ENCODE measurements at regions not wholly inside any gene's neighbourhood (a gene's known extent, or its start where the extent isn't known, plus 50 kb on each side); places are given as distances from the start of the nearest gene placed in this dataset.

DNA sequence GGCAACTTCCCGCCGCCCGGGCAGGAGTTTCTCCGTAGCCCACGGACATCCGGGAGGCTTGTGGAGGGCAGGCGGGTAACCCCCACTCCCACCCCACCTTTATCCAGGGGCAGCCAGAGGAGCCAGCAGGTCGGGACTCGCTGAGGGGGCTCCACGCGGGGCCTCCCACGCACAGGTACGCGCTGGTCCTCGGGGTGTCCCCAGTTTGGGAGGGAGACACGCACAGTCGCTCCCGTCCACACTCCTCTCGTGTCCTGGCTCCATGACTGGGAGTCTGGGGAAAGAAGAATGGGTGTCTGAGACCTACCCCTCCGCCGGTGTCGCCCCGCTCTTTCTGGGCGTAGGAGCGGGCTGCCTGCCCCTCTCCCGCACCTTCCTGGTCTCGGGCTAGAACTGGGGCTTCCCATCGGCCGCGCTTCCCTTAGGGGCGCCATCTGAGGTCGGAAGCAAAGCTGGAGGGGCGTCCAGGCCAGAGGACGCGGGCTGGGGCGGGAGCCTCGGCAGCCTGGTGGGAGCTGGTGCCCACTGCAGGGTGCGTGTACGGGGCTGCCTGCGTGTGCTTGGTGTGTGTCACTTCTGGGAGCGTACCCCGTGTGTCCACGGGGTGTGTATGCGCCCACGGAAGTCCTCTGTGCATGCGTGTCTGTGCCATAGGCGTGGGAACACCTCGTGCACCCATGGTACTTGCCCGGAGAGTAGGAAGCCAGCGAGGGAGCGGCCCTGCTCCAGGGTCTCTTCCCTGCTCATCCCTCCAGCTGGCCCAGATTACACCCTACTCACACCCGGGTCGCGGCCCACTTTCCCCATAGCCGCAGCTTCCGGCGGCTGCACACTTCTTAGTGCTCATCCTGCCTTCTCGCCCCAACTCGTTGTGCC is 73.0 kb upstream of the LEP start:
- no peak for DNase-seq (ENCODE audit: low spot score)

DNA sequence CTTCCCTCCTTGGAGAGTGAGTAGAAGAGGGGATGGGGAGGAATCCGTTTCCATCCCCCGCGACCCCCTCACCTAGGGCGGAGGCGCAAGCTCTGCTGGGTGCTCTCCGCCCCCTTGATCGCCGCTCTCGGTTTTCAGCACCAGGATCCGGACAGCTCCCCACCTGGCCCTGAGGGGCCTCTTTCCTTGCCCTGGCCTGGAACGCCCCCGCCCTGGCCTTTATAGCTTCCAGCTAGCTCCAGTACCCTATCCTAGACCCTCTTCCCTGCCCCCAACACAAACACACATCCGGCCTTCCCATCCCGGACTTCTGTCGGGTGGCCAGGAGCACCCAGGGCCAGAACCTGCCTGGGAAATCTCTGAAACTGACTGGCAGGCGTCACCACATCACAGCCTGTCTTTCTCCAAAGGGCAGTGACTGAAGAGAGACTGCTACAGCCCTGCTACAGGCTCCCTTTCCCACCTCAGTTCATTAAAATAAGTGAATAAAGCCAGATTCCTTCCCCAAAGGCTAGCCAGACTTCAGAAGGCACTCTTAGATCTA is 72.3 kb upstream of the LEP start:
- DNase-seq (ENCODE audit: low spot score) = peak; percentile 75

DNA sequence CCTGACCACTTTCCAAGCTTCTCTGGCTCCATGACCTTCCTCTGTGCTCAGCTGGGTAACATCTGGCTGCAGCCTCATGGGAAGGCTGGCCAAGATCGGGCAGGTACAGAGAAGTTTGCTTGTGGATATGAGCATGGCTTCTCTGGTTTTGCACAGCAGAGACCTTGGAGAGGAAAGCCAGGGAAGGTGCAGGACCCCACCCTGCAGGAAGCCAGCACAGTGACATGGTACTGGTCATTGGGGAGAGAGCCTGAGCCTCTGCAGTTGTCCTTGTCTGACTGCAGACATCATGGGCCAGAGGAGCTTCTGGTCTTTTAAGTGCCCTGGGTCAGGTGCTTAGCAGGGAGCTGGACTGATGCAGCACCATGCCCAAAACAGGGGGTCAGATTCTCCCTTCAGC is 70.6 kb upstream of the LEP start:
- no peak for DNase-seq (ENCODE audit: low spot score)

DNA sequence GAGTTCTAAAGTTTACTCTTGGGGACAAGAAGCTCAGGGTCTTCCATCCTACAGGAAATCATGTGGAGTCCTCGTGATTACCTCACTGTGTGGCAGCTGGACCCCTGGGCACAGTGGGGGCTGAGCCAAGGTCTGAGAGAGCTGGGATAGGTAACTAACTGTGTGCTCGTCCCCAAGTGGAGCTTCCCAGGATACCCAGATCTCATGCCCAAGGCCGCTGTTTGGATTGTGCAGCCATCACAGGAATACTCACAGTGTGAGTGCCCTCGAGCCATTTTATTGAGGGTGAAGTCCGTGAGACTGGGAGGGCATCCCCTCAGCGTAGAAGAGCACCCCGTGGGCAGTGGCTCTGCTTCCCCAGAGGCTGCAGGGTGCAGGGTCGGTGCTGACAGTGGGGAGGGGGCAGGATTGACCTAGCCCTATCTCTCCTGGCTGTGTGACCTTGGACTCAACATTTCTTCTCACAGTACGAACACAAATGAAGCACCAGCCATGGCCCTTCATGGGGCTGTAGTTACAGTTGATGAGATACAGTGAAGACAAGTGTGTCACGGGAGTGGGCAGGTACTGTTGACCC is 69.6 kb upstream of the LEP start:
- no peak for DNase-seq (ENCODE audit: low spot score)

DNA sequence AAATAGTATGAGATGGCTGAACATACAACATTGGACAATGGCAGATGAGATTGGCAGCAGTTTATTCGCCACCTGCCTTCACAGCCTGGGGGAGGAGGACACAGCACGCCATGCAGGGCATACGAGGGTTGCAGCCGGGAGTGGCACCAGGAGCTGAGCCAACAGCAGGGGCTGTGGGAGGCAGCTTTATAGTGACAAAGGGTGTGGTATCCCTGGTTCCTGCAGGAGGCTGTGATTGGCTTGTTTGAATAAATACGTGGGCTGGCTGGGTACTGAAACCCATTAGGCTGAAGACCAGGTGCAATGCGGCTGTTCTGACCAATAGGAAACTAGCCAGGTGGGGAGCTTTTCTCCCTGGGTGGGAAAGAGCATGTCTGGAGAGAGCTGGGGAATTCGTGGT is 68.9 kb upstream of the LEP start:
- DNase-seq (ENCODE audit: low spot score) = no peak

DNA sequence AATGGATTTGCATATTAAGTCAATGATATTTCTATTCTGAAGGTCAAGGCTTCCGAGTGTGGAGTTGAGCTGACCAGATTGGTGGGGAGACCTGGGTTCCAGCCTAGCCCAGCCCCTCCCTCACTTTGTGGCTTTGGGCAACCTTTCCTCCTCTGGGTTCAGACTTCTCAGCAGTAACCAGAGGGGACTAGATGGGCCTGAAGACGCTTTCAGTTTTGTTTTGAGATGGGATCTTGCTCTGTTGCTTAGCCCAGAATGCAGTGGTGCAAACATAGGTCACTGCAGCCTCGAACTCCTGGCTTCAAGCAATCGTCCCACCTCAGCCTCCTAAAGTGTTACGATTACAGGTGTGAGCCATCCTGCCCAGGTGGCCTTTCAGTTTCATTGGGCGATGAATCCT is 68.1 kb upstream of the LEP start:
- no peak for DNase-seq (ENCODE audit: low spot score)

DNA sequence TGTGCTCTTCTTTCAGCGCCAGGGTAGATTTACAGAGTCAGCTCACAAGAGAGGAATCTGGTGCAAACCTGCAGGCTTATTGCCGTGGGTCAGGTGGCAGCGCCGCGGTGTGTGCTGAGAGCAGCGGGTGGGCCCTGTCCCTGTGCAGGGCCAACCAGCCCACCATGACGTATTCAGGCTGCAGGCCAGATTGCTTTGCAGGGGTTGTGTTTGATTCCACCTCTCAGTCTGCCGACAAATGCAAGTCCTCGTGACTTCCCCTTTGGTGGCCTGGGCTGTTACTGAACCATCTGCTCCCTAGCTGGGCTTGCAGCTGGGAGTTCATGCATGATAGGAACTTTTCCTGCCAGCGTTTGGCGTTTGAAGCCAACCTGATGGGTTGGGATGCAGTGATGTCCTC is 66.7 kb upstream of the LEP start:
- no peak for DNase-seq (ENCODE audit: low spot score)

DNA sequence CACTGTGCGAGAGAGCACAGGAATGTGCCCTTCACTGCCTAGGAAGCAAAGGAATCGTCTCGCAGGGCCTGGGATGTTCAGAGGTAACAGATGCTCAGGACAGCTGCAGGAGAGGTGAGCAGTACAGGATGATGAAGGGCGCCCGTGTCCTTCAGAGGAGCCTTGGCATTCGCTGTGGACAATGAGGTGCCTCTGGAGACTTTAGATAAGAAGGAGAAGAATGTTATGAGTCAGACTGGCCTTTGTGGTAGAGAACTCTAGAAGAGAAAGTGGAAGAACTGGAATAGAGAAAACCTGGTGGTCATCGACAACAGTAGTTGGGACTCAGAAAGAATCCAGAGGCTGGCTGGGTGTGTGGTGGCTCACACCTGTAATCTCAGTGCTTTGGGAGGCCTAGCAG is 64.4 kb upstream of the LEP start:
- no peak for DNase-seq (ENCODE audit: low spot score)

DNA sequence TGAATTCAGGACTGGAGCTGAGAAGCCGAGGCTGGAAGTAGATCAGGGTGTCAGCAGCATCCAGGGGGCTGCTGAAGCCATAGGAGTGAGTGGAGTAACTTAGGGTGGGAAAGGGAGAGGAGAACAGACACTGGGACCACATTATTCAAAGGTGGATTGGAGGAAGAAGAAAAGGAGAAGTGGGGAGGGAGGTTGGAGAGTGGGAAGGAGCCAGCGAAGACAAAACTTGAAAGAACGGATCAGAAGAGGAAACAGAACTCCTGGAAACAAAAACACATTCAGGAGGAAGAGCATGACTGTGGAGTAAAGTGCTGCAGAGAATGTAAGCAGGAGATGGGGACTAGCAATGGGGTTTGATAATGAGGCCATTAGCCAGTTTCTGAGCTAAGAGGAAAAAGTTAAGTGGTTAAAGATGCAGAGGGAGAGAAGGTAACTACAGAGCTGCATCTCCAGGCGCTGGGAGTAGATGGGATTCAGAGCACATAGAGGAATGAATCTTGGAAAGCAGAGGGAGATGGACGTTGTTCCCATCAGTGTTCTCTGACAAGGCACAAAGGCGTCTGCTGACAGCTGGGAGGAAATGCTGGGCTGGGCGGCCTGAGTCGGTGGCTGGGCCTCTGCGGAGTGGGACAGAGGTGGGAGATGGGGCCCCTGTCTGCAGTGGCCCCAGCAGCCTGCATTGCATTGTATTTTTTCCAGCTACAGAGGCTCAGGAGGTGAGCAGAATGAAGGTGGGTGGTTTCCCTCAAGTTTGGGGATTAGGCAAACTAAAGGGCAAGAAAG is 63.1 kb upstream of the LEP start:
- DNase-seq (ENCODE audit: low spot score) = no peak

DNA sequence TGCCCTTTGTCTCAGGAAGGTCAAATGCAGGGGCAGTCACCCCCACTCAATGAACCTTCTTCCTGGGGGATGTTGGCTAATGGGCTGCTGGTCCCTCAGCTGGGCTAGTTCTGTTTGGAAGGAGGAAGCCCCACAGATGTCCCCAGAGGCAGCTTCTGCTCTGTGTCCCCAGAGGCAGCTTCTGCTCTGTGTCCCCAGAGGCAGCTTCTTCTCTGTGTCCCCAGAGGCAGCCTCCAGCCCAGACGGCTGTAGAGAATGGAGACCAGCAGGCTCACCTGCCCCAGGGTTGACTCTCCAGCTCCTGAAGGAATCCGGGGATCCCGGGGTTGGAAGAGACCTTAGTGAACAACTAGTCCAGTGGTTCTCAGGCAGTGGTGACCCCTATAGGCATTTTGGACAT is 62.5 kb upstream of the LEP start:
- no peak for DNase-seq (ENCODE audit: low spot score)

DNA sequence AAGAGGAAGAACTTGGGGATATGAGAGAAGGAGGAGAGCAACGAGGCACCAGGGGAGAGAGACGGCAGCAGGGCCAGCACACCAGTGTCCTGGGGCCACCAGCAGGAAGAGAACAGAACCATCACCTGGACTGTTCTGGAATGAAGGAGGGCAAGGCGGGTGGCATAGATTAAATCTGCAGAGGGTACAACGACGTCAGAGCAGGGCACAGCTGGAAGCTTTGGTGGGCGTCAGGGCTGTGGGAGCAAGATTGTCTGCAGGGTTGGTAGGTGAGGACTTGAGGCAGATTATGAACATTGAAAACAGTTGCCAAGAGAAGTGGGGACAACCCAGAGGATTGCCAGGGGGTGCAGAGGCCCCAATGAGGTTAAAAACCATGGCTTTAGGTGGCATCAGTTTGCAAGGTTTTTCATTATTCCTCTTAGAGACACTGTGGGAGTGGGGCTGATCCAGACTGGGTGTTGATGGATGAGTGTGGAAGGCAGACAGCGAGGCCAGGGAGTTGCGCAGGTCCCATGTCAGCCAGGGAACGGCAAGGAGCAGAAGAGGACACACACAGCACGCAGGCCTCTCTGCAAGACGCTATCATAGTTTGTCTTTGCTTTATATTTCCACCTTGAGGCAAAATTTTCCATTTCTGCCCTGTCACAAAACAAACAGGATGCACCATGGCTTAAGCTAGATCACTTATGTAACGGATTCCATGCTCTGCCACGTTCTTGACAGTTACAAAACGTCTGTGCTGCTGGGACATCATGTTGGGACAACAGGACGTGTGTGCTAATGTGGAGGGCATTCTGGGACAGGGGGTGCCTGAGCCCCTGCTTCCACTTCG is 52.5 kb upstream of the LEP start:
- DNase-seq (ENCODE audit: low spot score) = no peak

DNA sequence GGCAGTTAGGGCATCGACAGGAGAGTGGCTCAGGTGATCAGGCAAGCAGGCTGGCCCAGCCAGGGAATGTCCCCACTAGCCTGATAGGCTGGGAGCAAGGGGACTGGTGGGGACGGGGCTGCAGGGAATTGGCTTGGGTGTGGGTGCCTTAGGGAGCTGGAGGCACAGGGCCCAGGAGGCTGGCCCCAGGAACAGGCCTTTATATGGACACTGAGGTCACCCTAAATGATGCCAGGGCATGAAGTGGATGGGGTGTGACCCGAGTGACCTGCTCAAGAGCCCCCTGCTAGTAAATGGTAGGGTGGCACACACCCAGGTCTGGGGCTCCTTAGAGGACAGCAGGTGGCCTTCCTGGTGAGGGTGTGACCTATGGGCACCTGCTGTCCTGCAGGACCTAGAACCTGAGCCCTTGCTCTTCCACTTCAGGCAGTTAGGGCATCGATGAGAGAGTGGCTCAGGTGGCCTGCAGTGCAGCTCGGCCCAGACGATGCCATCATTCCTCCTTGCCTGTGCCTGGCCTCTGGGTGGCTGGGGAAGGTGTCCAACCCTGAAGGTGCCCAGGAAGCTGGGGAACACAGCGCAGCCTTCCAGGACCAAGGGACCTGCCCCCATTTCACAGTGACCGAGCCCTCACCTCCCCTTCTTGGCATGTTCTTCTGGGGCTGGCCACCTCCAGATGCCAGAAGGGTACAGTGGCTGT is 51.7 kb upstream of the LEP start:
- no peak for DNase-seq (ENCODE audit: low spot score)

DNA sequence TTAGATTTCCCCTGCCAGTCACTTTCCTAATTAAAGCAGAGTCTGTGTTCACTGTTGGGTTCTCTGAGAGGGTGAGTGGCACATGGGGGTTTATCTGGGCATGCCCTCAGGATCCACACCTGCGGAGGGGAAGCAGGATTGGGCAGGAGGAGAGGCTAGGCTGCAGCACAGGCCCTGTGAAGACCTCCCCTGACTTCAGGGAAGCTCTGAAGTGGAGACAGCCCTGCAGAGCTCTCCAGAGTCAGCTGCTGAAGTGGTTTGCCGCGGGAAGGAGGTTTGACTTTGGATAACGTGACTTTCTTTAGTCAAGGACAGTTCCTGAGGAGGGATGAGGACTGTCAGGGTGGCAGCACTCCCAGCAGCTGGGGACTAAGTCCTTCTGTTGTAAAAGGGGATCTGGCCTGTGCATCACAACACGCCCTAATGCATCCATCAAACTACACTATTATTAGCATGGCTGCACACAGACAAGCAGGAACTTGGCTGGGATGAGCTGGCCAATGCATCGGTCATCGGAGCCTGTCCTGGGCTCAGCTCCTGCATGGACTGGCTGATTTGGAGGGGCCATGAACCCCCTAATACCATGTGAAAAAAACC is 50.9 kb upstream of the LEP start:
- DNase-seq (ENCODE audit: low spot score) = no peak

DNA sequence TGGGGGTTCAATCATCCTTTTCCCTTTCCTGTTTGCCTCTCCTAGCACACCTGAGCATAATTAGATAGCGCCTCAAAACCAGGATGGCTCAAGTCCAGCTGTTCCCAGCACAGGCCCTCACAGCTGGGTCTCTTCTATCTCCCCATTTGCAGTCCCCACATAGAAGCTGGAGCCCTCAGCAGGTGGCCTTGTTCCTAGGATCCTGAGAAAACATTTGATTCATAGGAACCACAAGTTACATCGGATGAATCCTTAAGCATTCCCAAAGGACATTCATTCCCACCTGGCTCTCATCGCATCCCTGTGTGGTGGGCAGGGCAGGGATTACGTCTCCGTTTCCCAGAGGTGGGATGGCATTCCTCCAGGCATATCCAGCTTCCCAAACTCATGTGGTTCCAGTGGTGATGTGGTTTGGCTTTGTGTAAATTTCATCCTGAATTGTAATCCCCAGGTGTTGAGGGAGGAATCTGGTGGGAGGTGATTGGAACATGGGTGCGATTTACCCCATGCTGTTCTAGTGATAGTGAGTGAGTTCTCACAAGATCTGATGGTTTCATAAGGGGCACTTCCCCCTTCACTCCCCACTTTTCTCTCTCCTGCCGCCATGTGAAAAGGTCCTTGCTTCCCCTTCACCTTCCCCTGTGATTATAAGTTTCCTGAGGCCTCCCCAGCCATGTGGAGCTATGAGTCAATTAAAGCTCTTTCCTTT is 49.8 kb upstream of the LEP start:
- no peak for DNase-seq (ENCODE audit: low spot score)
